HK-2 (cell line): ENCODE measurements at regions not wholly inside any gene's neighbourhood (a gene's known extent, or its start where the extent isn't known, plus 50 kb on each side); places are given as distances from the start of the nearest gene placed in this dataset.

Experiments used
- DNase-seq: peaks from one replicate; pipeline ENCODE4 v3.0.0-alpha.2; 2018; ENCODE audit not compliant: unreplicated experiment

DNA sequence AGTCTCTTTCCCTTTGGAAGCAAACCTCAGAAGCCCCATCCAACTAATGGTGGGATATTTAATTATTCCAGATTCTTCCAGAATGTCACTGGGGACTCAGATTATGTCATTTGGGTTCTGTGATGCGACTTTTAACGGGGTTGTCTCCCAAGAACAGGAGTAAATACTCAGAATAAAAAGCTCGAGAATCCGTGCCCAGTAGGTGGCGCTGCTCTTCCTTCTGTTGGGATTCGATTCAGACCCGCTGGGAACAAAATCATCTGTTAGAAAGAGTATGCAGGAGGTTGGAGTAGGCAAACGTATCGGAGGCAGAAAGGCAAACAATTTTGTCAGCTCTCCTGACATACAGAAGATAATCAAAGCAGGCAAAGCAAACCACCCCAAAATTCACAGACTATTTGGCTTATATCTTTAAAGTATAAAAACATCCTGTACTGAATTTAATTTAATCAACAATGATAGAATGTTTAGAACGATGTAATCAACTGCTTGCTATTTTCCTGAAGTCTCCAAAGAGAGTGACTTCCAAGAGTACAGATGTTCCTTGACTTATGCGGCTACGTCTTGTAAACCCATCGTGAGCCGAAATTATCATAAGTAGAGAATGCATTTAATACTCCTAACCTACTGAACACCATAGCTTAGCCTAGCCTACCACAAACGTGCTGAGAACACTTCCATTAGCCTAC, 169.8 kb upstream of the RAI14 start:
- peak; percentile 75 for DNase-seq

DNA sequence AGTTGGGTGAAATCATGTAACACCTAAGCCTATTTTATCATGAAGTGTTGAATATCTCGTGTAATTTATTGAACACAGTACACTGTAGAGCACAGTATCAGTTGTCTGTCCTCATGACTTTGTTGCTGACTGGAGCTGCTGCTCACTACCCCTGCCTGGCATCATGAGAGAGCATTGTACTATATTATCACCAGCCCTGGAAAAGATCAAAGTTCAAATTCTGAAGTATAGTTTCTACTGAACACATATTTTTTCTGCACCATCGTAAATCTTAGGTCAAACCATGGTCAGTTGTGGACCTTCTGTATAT, 169.3 kb upstream of the RAI14 start:
- DNase-seq, result no peak

DNA sequence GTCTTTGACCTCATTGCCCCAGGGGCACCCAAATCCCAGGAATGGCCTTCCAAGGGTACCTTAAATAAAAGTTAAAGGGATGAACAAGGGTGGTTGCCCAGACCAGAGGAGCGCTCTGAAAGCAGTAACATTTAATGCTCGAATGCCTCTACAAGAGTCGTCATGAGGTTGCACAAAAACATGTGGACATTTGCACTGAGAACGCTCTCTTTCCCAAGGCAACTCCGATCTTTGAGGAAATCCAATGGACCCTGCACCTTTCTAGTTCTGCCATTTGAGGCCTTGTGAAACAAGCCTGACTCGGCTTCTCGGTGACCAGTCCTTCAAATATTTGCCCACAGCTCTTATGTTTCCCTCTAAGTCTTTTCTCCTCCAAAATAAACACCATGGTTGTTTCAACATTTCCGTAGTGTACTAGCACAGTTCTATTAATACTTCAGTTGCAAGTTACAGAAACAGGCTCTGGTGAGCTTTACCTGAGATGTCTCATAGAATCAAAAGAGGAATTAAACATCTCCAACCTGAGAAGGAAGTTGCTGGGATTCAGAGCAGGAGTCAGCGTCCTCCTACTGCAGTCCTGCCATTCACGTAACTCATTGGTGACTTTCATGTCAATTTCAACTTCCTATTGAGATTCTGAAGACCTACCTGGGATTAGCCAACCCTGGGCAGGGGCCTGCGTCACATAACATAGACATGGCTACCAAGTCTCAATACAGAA, 168.8 kb upstream of the RAI14 start:
- DNase-seq, result peak; percentile 19

DNA sequence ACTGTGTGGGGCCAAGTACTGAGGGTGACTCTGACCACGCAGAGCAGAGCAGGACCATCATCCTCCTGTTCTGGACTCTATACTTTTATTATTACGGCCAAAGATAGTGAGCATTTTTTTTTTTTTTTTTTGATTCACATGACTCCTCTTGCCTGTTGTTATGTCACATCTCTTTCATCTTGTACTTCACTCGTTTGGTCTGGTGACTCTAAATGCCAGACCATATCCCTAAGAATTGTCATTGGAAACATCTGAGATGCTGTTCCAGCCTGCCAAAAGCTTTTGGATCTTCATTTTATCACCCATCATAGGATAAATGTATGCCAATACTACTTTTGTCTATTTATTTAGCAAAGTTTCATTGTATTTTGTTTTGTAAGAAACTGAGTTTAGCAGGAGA, 168.2 kb upstream of the RAI14 start:
- no peak for DNase-seq

DNA sequence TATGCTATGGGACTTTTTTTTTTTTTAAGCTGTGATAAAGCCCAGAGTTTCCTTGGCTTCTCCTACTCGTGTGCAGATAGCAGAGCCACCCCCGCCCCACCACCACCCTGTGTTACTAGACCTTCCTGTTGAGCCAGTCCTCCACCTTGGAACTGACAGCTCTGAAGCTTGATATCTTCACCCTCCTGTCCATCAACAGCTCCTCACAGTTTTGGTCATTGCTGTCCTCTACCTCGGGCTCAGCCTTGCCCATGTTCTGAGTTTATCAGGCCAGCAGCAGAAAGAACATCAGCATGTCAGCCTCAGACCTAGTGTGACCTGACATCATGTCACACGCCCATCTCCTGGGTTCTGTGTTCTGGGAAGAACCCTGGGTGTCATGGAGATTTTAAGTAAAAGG, 167.1 kb upstream of the RAI14 start:
- DNase-seq, result no peak

DNA sequence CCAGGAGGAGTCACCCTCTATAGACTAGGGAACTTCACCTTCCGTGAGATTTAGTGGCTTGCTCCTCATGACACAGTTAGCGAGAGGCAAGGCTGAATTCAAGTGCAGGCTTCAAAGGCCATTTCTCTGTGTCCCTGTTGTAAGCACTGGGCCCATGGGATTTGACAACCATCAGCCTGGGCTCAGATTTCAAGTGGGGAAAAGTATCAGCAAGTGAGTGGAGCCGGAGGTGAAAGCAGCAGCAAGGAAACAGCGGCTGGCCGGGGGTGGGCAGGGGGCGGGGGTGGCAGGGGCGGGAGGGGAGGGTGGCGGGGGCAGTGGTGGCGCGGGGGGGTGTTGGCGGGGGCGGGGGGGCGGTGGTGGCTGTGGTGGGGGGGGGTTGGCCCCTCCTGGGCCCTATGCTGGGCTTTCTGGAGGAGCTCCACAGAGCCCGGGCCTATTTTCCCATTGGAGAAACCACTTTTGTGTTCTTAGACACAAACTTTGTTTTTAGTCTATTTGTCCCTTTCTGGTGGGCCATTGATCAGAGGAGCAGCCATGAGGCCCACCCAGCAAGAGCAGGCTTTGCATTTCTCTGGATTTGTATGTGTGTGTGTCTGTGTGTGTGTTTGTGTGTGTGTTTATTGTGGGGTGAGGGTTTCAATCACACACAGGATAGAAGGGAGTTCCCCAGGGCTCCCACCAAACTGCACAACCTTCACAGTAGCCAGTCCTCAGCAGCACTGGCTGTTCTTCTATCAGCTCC, 165.4 kb upstream of the RAI14 start:
- no peak for DNase-seq

DNA sequence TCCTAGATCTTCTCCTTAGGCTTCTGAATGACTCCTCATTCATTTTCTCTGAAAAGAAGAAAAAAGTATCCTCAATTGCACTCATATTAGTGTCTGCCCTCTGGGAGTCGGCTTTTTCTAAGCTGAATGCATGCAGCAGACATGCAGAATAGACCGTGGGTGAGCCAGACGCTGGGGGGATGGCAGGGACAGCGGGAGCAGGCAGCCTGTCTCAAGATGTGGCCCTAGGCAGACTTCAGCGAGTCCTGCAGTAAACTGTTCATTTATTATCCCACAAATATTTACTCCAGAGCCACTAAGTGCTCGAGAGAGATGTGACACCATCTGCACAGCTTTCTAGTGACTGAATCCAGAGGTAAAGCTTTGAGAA, 164.9 kb upstream of the RAI14 start:
- DNase-seq, result no peak

DNA sequence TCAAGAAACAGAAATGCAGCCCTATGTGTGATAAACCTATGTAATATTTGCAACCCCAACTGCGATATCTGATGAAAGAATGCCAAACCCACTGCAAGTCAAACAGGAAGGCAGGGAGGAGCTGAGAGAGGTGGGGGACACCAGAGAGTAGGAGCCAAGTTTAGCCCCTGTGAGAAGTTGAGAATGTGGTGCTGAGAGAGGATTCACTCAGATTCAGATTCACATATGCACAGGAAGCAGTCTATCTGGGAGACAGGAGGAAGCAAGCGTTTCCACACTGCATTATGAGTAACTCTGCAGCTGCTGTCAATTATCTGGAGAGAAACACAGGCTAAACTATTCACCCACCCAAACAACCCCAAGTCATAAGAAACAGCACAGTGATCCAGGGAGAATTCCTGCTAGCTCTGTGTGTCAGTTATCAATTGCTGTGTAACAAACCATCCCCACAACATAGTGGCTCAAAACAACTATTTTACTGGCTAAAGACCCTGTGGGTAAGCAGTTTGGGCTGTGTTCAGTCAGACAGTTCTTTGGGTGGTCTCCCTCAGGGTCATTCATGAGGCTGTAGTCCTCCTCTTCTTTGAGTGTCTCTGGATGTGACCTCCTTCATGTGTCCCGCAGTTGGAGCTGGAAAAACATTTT, 161.9 kb upstream of the RAI14 start:
- no peak for DNase-seq

DNA sequence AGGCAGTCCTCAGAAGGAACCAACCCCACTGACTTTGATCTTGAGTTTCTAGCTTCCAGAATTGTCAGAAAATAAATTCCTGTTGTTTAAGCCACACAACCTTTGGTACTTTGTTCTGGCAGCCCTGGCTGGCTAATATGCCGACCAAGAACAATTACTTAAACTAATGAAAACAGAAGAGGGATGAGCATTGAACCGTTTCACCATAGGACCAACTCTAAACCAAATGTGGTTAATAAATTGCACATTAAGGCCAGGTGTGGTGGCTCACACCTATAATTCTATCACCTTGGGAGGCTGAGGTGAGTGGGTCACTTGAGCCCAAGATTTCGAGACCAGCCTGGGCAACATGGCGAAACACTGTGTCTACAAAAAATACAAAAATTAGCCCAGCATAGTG, 160.9 kb upstream of the RAI14 start:
- no peak for DNase-seq

DNA sequence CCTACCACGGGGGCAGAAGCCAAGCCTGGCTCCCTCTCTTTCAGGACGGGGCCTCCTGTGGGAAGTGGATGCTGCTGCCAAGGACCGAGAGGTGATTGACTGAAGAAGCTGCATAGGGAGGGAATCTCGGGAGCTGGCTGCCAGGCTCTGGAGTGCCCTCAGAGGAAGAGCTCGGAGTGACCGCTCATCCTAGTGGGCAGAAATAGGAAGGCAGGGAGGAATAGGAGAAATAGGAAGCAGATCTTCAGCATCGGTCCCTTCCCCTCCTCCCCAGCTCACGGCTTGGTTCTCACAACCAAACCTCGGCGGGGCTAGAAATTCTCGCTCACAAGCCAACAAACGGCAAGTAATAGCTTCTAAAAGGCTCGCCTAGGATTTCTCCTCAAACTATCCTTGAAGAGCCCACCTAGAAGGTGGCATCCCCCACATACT, 159.9 kb upstream of the RAI14 start:
- no peak for DNase-seq

DNA sequence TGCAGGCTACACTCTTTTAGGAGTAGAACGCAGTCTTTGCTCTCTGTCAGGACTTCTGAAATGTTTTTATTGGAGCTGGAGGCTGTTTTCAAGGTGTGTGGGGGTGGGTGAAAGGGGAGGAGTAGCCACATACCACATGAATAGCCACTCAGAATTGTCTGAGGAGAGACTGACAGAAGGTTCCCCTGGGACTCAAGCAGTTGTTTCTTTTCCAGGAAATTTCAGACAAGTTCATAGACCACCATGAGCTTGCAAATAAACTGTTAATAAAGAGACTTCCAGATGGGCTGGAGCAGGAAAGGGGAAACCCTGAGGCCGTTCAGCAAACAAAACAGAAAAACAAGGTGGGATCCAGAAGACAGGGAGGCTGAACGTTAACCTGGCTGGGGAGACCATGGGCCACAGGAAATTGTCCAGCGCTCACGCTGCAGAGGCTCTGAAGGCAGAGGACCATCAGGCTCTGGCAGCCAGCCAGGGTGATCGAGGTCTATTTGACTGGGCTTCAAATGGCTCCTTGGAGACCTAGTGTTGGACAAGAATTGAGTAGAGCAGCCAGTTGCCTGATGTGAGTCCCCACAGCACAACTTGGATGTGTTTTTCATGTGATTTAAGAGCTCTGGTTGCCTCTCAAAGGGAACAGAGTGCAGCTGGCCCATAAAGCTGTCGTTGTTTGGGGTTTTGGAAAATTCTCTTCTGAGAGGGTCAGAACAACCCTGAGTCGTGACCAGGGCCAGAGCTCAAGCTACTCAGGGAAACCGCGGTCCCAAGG, 159.2 kb upstream of the RAI14 start:
- DNase-seq, result no peak

DNA sequence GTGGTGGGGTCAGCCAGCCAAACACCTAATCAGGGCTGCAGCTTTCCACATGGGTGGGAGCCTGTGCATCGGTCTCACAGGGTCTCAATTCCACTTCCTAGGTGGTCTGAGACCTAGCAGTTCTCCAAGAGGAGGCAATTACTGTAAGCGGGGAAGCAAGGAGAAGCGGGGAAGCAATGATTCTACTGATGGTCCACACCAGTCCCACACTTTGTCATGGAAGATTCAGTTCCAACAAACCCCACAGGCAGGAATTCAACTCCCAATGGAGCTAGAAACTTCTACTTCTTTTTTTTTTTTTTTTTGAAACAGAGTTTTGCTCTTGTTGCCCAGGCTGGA, 158.7 kb upstream of the RAI14 start:
- no peak for DNase-seq

DNA sequence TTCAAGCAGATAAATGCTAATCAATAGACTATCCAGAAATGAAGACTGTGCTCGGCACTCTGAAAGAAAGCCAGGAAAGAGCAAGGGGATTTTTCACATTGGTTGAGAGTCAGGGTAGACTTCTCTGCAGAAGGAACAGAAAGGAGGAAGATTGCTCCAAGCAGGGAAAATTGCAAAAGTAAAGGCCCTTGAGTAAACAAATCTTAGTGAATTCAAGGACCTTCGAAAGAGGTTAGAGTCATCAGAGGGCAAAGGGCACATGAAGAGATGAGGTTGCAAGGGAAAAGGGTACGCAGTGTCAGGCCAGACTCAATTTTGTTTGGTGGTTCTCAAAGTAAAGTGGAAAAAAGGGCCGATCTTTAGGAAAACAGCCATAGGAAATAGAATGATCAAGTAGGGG, 157.6 kb upstream of the RAI14 start:
- no peak for DNase-seq

DNA sequence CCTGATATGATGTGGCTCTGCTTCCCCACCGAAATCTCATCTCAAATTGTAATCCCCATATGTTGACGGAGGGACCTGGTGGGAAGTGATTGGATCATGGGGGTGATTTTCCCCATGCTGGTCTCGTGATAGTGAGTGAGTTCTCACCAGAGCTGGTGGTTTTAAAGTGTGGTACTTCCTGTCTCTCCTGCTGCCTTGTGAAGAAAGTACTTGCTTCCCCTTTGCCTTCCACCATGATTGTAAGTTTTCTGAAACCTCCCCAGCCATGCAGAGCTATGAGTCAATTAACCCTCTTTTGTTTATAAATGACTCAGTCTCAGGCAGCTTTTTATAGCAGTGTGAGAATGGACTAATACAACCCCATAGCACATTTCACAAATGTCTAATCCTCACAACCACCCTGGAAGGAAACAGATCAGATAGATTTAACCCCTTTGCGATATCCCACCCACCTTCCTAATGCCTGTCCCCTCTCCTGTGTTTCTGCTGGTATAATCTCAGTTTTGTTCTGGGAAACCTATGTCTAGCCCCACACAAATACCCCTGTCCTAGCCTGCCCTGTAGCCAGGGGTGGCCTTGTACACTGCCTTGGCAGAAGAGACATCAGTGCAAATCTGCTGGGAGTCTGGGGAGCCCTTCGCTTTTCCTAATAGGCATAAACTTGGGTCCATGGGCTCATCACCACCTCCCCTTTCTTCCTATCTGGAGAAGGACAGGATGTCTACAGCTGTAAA, 157.0 kb upstream of the RAI14 start:
- DNase-seq, result peak; percentile 20

DNA sequence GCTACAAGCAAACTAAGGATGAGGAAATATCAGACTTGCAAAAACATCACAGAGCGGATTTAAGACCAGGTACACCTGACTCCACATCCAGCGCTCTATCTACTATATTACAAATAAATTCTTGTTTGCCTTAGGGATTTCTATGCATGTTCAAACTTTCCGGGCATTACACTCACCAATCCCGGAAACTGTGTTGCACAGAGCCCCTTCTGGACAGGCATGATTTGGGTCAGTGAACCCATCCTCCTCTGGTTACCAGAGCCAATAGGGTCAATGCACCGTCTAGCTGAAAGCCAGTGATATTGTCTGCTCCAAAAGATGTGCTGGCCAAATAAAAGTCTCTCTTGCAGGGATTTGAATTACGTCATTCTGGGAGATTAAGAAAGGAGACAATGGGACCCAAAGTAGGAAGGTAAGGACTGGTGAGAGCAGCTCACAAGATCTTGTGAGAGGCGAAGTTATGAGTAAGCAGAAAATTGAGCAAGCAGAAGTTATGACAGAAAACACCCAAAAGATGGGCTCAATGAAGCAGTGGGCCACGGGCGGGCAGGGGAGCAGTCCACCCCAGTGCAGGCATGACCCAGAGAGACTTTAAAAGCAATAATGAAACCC, 155.8 kb upstream of the RAI14 start:
- DNase-seq, result no peak

DNA sequence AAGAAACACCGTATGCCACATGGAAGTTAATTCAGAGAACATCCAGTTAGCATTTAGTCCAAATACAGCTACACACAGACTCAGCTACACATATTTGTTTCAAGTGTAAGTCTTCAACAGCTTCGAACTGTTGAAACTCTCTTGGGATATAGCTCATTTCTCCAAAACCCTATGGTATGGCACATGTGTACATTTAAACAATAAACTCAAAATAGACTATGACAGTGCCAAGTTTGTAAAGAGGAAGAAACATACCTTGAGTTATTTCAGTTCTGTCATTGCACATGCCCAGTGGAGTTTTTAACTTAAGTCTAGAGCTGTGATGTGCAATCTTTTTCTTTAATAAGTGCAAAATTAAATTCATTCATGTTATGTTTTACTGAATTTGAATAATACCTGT, 155.1 kb upstream of the RAI14 start:
- DNase-seq, result no peak

DNA sequence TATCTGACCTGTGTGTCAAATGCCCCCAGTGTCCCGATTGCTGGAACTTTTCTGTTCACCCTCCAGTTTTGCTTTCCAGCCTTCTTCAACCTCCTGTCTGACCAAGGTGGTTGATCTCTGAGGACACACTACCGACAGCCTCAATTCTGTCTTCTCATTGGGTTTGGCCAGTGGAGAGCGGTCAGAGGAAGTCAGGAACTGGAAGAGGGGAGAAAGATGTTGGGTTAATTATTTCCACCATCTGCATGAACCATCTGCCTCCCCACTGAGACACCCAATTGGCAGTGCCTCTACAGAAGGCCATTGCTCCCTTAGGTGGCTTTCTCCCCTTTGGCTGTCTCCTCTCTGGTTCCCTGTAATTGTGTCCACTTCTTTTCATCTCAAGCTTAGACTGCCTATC, 154.3 kb upstream of the RAI14 start:
- peak; percentile 42 for DNase-seq

DNA sequence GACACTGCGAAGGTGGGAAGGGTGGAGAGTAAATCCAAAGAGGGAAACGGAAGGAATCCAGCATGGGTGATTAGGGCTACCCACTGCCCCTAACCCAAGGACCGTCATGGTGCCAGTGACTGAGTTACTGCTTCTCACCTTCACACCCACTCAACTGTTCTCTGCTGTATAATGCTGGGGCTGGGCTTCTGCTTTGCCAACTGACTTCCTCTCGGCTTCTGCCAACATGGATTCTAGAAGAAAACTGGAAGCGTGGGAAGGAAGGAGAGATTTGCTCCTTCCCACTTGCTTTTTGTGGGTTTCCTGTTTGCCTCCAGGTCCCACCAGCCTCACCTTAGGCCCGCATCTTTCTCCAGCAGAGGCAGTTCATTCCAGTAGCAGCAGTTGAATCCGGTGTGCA, 153.5 kb upstream of the RAI14 start:
- DNase-seq, result no peak

DNA sequence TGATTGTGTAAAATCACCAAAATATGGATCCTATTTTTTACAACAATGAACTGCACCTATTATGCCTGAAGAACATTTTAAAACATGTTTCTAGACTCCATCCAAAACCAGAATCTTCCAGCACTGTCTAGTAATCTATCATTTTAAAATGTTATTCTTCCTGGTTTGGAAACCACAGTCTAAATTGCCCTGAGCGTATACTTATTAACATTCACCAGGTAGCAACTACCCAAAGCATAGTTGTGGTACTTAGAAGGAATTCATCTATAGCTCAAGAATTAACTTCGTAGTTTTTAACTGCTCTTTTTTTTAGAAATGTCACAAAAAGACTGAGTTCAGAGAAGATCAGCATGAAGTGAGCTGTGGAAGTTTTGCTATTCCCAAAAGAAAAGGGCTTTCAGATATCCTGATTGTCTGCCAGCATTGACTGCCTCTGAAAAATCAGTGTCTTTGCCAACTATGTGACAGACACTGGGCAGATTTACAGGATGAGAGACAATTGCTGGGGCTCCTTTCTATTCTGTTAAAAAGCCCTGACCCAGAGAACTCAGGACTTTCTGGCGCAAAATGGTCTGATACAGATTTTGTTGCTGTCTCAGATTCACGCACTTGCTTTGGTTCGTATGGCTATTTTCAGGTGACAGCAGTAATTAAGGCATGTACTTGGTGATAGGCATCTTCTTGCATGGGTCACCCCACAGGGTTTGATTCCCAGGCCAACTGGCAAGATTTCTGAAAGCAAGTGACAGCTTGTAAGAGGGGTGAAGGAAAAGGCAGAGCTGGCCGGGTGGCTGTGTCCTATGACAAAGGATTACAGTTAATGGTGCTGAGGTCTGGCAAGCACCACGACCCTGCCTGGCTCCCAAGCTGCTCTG, 152.5 kb upstream of the RAI14 start:
- no peak for DNase-seq

DNA sequence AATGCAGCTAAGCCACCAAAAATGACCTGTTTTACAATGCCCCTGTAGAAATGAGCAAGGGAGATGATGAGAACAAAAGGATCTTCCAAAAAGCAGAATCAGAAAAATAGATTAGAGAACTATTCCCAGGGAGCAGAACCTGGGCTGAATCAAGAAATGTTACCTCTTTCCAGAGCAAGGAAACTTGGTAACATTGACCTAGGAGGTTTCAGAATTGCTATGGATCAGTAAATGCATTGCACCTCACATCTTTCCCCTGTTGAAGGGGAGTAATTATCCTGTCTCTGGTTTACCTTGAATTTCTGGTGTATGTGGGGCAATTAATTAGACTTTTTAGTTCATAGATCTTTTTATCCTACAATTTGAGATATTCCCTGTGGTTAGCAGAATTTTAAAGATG, 151.2 kb upstream of the RAI14 start:
- DNase-seq, result no peak
